GM12878 (cell line): ENCODE measurements at regions not wholly inside any gene's neighbourhood (a gene's known extent, or its start where the extent isn't known, plus 50 kb on each side); places are given as distances from the start of the nearest gene placed in this dataset.
A peak's percentile ranks its signal among the peaks of the same experiment; 100 is the strongest.
"Not testable (repeated sequence)": the region's sequence is repeated elsewhere in the genome, so short reads cannot be mapped to it uniquely, and the experiment has no call there.

Experiments used
- ATAC-seq: fragments of 200-7000 bp; cut with Tn5 transposase; 3 replicates; pipeline ENCODE4 v1.9.1; 2020; ENCODE audit warnings: mild to moderate bottlenecking, moderate library complexity
- BruUV-seq: library from RNA; stranded (reverse); fragments of 400-500 nt; replicated peaks from 2 replicates; lab custom pipeline; 2021; lab: Mats Ljungman, UMichigan
- CTCF ChIA-PET: fragments of 300-600 bp; sonication (Branson Sonifier 250); formaldehyde crosslinking; extraction: SDS; loops from one replicate; lab custom pipeline; 2021; ENCODE audit warnings: inconsistent platforms; lab: Yijun Ruan, JAX
- POLR2A ChIA-PET: fragments of 350-600 bp; formaldehyde crosslinking; extraction: SDS; loops from one replicate; lab custom pipeline; 2021; ENCODE audit warnings: inconsistent platforms; lab: Charles Lee
- RAD21 ChIA-PET: fragments of 300-600 bp; sonication (Branson Sonifier 250); formaldehyde crosslinking; loops from one replicate; lab custom pipeline; 2023; ENCODE audit warnings: antibody characterized with exemption; ENCODE audit not compliant: unreplicated experiment; lab: Charles Lee
- SMC1A ChIA-PET: fragments of 300-600 bp; sonication (Branson Sonifier 250); formaldehyde crosslinking; loops from one replicate; lab custom pipeline; 2023; ENCODE audit not compliant: unreplicated experiment, uncharacterized antibody; lab: Charles Lee
- DNase-seq: peaks from one replicate; pipeline ENCODE4 v3.0.0-alpha.2; 2011; ENCODE audit warnings: low read depth, low spot score
- FAIRE-seq: peaks from 3 replicates; lab custom pipeline; 2011; peaks lifted over from hg19 to GRCh38; lab: Jason Lieb, UNC
- H2AFZ ChIP-seq: 2 replicates; pipeline ENCODE4 v1.6.0; 2011; ENCODE audit warnings: low read depth, low read length, control low read depth; ENCODE audit not compliant: control insufficient read depth
- H3K27ac ChIP-seq: 2 replicates; pipeline ENCODE4 v1.5.1; 2011; ENCODE audit warnings: control low read depth; ENCODE audit not compliant: control insufficient read depth, insufficient read depth
- H3K27me3 ChIP-seq, 2 experiments: replicated peaks in 1 of 2; 2 replicates each; pipeline versions ENCODE4 v1.6.0 to v1.6.1; 2011; ENCODE audit warnings: low read length in 1 of 2; ENCODE audit not compliant: control insufficient read depth in 2 of 2, insufficient read depth in 2 of 2
- H3K36me3 ChIP-seq, 2 experiments: 2 replicates each; pipeline ENCODE4 v1.5.1; 2011; ENCODE audit warnings: low read length in 1 of 2; ENCODE audit not compliant: control insufficient read depth in 2 of 2, insufficient read depth in 2 of 2
- H3K4me1 ChIP-seq: 2 replicates; pipeline ENCODE4 v1.6.1; 2011; ENCODE audit warnings: mild to moderate bottlenecking, low read length, moderate library complexity, mixed read lengths; ENCODE audit not compliant: control insufficient read depth, insufficient read depth
- H3K4me2 ChIP-seq: 2 replicates; pipeline ENCODE4 v1.6.0; 2011; ENCODE audit warnings: control low read depth; ENCODE audit not compliant: control insufficient read depth, insufficient read depth
- H3K4me3 ChIP-seq: fragments of 200-600 bp; sonication (generic); 2 replicates; pipeline ENCODE4 v1.5.1; 2016
- H3K79me2 ChIP-seq: 2 replicates; pipeline ENCODE4 v1.6.0; 2011; ENCODE audit warnings: low read length; ENCODE audit not compliant: control insufficient read depth, insufficient read depth
- H3K9ac ChIP-seq: 2 replicates; pipeline ENCODE4 v1.8.0; 2011; ENCODE audit warnings: low read length, control low read depth, mixed read lengths; ENCODE audit not compliant: control insufficient read depth, insufficient read depth
- H3K9me3 ChIP-seq: replicated peaks from 3 replicates; pipeline ENCODE4 v1.5.1; 2011; ENCODE audit warnings: mild to moderate bottlenecking, low read length; ENCODE audit not compliant: control insufficient read depth, insufficient read depth
- H4K20me1 ChIP-seq: 2 replicates; pipeline ENCODE4 v1.6.0; 2011; ENCODE audit not compliant: control insufficient read depth, insufficient read depth
- WGBS: methylation state at CpG from one replicate; pipeline ENCODE4 v1.1.6; 2016; ENCODE audit warnings: low lambda C conversion rate; ENCODE audit not compliant: insufficient replicate concordance, insufficient coverage; ENCODE audit errors: missing lambda C conversion rate; 5-methylcytosine and 5-hydroxymethylcytosine counted together
- in situ Hi-C: fragments of 300-500 bp; cut with MboI; formaldehyde crosslinking; loops from 9 replicates; pipeline ENCODE4 v1.14.3; 2018; ENCODE audit warnings: mixed read lengths
- intact Hi-C: fragments of 100-400 bp; cut with micrococcal nuclease; formaldehyde crosslinking; loops from one replicate; pipeline ENCODE4 v1.14.2; 2022; ENCODE audit not compliant: unreplicated experiment

- POLR2A ChIA-PET, RAD21 ChIA-PET, intact Hi-C loops, H3K9ac ChIP-seq, H2AFZ ChIP-seq, H3K4me3 ChIP-seq, H3K27me3 ChIP-seq, SMC1A ChIA-PET, H3K79me2 ChIP-seq, H4K20me1 ChIP-seq, H3K27ac ChIP-seq, BruUV-seq, ATAC-seq, H3K4me2 ChIP-seq, H3K36me3 ChIP-seq, CTCF ChIA-PET, H3K9me3 ChIP-seq, in situ Hi-C loops, FAIRE-seq, DNase-seq, H3K4me1 ChIP-seq: not testable (repeated sequence)
- 0% methylated on average over 3 of the region's 8 CpGs for WGBS
These were observed 331.6 kb downstream of the CACNA1B start for GRCh38 chr9:138209071-138209644.

- ATAC-seq, H4K20me1 ChIP-seq, H3K4me2 ChIP-seq, in situ Hi-C loops, SMC1A ChIA-PET, CTCF ChIA-PET, H3K4me1 ChIP-seq, FAIRE-seq, H3K9me3 ChIP-seq, H3K4me3 ChIP-seq, H2AFZ ChIP-seq, H3K36me3 ChIP-seq, H3K27me3 ChIP-seq, BruUV-seq, H3K27ac ChIP-seq, intact Hi-C loops, RAD21 ChIA-PET, H3K9ac ChIP-seq, DNase-seq, POLR2A ChIA-PET, H3K79me2 ChIP-seq: not testable (repeated sequence)
- WGBS = 29% methylated on average over 4 of the region's 7 CpGs
These were observed 332.9 kb downstream of the CACNA1B start for GRCh38 chr9:138210388-138210986.

- SMC1A ChIA-PET, ATAC-seq, intact Hi-C loops, H3K9ac ChIP-seq, H3K4me3 ChIP-seq, H3K27me3 ChIP-seq, CTCF ChIA-PET, BruUV-seq, H3K79me2 ChIP-seq, H3K9me3 ChIP-seq, H3K27ac ChIP-seq, H3K36me3 ChIP-seq, H3K4me1 ChIP-seq, H2AFZ ChIP-seq, H3K4me2 ChIP-seq, H4K20me1 ChIP-seq, DNase-seq, POLR2A ChIA-PET, RAD21 ChIA-PET, in situ Hi-C loops, FAIRE-seq: not testable (repeated sequence)
- WGBS = 0% methylated on average over 1 of the region's 4 CpGs
These were observed 333.5 kb downstream of the CACNA1B start for GRCh38 chr9:138211070-138211469.

GRCh38 chr9:138211544-138212219 is 334.1 kb downstream of the CACNA1B start:
- SMC1A ChIA-PET, H3K36me3 ChIP-seq, POLR2A ChIA-PET, H3K4me1 ChIP-seq, BruUV-seq, H3K4me2 ChIP-seq, in situ Hi-C loops, DNase-seq, H3K9me3 ChIP-seq, H4K20me1 ChIP-seq, intact Hi-C loops, RAD21 ChIA-PET, H3K79me2 ChIP-seq, H3K9ac ChIP-seq, H3K4me3 ChIP-seq, H3K27ac ChIP-seq, CTCF ChIA-PET, FAIRE-seq, H3K27me3 ChIP-seq, H2AFZ ChIP-seq: not testable (repeated sequence)
- WGBS = 12% methylated on average over 7 of the region's 7 CpGs
- ATAC-seq = 0 out of 3 replicates have a peak, but pooled peaks have one; percentile 39
